ENCODE measurements at regions not wholly inside any gene's neighbourhood (a gene's known extent, or its start where the extent isn't known, plus 50 kb on each side); places are given as distances from the start of the nearest gene placed in this dataset.

DNA sequence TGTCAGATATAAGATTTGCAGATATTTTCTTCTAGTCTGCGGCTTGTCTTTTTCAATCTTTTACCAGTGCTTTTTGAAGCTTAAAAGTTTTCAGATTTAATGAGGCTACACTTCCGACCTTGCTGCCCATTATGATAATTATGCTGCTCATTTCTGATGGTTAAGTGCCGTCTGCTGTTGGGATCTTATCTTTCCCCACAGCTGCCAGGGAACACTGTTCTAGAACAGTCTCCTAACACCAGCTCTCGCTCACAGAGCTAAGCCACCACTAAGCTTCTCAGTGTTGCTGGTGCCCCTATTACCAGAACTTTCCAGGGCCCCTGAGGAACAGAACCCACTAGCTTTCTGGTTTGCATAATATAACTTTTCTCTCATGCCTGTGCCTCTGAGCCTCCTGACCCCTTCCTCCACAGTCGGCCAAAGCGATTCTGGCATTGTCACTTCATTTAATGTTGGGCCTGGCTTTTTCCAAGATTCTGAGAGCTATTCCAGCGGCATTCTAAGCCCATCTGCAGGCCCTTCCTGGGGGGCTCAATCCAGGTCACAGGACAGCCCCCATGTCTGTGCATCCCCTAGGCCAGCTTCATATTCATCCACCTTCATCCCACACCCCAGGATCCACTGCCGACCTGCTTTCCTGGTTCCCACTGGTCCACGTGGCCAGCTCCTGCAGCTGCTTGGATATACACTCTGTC lies 237.0 kb downstream of the PTPRU start:
- no peak for DNase-seq (ENCODE audit: low read depth in 4 of 4, low spot score in 1 of 4)

DNA sequence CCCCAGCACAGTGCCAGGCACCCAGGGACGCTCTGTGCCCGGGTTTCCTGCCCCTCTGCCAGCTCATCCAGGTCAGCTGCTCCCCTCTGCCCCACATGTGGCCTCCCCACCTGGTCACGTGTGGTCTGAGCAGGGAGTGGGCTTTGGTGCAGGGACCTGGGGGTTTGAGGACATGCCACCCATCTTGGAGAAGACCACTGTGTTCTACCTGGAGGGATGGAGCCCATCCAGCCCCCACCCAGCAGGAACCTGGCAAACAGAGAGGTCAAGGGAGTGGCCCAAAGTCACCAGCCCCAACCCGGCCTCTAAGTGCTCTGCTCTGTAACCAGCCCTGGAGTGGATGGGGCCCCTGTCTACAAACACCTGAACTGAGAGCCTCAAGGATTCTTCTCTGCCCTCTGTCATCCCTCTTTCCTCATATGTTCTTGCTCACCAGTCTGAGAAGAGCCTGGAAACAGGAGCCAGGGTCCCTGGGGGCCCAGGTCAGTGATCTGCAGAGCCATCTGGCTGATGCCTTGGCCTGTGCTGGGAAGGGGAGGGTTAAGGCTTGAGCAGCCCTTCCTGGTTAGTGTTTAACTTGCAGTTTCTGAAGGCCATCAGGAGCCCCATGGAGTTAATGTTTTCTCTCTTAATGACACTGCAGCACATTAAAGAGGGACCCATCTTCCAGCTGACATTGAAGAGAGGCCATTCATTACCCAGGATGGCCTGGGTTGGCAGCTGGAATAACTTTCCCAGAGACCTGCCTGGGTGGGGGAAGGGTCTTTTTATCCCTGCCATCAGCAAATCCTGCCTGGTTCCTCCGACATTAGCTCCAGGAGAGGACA lies 235.4 kb downstream of the PTPRU start:
- no peak for DNase-seq (ENCODE audit: low read depth in 4 of 4, low spot score in 1 of 4)

DNA sequence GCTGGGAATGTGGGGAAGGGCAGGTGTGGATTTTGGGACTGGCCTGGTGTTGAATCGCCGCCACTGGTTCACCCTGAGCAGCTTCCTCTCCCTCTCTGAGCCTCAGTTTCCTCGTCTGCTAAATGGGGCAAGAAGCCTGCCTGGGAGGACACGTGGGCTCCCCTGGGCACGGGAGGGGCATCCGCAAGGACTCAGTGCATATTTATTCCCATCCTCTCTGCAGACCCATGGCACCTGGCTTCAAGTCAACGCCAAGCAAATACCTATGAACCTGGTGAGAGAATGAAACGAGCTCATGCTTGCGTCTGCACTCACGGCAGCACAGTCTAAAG lies 234.4 kb downstream of the PTPRU start:
- DNase-seq (ENCODE audit: low read depth in 4 of 4, low spot score in 1 of 4): no peak

DNA sequence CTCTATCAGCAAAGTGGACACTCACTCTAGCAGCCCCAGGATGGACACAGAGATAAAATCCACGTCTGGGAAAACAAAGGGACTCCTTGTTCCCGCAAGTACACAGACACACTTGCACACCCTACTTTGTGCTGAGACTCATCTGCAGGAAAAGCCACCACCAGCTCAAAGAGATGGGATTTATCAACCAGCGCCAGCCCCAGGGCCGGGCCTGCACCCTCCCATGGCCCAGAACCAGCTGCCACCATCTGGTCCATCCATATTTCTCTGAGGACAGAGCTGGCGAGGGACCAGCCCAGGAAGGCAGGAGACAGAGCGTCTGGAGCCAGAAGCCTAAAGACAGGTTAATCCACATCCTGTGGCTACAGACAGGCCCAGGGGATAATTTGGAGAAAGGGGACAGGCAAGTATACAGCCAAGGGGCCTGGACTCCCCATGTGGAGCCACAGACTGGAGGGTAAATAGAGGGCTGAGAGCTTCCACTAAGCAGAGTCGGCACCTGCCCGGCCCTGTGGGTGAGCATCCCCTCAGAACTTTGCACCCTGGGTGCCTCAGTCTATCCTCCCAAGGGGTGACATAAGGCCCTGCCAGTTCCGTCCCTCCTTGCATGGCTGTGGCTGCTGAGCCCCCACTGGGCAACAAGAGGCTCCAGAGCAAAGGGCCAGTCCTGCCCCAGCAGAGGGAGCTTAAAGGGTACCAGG lies 233.9 kb downstream of the PTPRU start:
- no peak for DNase-seq (ENCODE audit: low read depth in 4 of 4, low spot score in 1 of 4)

DNA sequence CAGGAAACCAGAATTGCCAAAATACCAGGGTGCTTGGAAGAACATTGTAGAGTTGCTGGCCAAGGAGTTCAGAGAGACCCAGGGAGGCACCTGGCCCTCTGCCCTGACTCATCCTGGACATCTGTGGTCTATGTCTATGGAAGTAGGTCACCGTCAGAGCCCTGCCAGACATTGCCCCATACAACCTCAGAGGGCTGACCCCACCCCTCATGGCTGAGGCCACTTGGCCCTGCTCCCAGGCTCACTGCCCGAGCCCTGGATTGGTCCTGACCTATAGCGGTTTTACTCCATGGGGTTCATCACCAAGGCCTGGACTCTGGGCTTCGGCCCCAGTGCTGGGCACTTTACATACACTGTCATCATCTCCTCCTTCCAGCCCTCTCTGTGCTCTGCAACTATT lies 233.1 kb downstream of the PTPRU start:
- DNase-seq (ENCODE audit: low read depth in 4 of 4, low spot score in 1 of 4): no peak

DNA sequence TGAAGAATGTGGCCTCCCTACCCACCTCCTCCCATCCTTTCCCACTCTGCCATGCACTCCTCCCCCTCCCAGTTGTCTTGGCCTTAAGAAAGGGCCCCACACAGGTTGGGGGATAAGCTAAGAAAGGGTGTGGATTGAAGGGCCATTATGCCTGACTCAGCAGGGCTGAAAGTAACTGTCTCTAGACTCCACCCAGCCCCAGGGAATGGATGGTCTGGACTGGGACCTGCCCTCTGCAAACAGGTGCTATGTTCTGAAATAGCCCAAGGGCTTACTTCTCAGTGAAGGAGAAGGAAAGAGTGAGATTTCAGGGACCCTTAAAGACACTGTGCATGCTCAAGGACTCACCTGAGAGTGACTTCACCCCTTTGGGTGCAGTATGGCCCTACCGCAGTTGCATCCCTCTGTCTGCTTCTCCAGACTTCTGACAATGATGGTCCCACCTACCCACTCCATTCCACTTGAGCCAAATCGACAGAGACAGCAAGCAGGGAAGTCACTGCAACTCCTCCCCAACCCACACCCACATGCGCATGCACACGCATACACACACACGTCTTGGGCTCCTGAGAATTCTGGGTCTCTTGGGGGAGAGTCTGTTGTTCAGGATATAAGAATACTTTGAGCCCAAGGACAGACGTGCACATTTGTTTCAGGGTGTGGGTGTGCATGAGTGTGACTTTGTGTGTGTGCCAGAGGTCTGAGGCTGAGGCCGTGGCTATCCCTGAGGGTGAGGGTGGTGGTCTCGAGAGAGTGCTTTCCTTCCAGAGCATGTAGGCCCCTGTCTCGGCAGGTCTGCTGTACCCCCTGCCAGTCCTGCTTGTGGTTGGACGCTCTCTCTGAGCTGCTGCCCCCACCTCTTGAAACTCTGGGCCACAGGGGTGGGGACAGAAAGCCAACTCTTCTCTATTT lies 231.9 kb downstream of the PTPRU start:
- no peak for DNase-seq (ENCODE audit: low read depth in 4 of 4, low spot score in 1 of 4)

DNA sequence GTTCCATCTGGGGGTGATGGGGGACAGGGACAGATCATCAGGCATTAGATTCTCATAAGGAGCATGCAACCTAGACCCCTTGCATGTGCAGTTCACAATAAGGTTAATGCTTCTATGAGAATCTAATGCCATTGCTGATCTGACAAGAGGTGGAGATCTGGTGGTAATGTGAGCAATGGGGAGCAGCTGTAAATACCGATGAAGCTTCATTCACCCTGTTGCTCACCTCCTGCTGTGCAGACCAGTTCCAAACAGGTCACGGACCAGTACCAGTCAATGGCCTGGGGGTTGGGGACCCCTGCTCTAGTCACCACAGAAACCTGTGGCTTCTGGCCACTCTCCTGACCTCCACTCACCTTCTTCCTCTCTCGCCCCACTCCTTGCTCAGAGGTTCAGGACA lies 229.9 kb downstream of the PTPRU start:
- no peak for DNase-seq (ENCODE audit: low read depth in 4 of 4, low spot score in 1 of 4)

DNA sequence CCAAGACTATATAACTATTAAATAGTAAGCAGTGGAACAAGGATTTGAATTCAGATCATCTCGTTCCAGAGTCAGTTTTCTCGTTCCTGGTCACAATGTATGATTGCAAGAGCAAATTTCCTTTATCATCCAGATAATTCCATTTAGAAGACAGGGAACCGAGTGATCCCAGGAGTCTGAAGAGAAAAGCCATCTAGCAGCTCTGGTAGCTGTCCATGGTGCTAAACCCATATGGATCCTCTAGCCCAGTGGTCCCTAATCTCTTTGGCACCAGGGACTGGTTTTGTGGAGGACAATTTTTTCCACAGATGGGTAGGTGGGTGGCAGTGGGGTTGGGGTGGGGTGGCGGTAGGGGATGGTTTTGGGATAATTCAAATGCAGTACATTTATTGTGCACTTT lies 229.4 kb downstream of the PTPRU start:
- no peak for DNase-seq (ENCODE audit: low read depth in 4 of 4, low spot score in 1 of 4)

DNA sequence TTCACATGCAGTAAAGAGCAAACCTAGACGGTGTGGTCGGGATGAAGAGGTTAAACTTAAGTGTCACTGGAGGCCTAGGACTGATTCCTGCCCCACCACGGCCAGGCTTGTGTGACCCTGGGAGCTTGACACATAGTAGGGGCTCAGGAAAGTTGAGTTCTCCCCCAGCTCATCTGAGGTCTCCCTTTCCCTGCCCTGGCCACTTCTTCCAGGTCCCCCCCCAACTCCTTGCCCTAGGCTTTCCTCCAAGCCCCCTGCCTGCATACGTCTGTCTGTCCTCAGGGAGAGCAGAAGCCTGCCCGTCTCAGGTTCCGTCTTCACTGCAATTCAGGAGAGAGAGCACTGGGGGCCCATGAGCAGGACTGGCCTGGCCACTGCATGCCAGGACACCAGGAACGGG lies 225.8 kb downstream of the PTPRU start:
- no peak for DNase-seq (ENCODE audit: low read depth in 4 of 4, low spot score in 1 of 4)

DNA sequence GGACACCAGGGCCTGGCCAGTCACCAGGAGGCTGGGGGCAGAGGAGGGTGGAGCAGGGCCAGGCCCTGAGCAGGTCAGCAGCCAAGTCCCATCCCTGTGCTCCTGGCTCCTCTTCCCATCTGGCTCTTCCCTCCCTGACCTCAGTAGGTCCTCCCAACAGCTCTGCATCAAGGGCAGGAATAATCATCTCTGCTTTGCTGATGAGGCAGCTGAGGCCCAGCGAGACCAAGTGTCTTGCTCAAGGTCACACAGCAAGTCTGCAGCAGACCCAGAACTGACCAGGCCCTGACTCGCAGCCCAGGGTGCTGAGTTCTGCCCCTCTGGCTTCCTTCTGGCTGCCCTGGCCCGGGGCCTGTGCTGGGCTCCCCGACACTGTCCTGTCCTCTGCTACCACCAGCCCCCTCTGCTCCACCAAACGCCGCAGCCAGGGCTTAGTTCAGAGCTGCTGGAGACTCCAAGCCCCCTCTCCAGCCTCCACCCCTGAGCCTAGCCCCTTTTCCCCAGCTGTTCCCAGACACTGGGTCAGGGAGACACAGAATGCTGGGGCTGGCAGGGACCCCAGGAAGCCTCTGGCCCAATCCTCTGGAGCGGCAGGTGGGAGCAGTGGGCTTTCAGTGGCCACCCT lies 224.9 kb downstream of the PTPRU start:
- no peak for DNase-seq (ENCODE audit: low read depth in 4 of 4, low spot score in 1 of 4)

DNA sequence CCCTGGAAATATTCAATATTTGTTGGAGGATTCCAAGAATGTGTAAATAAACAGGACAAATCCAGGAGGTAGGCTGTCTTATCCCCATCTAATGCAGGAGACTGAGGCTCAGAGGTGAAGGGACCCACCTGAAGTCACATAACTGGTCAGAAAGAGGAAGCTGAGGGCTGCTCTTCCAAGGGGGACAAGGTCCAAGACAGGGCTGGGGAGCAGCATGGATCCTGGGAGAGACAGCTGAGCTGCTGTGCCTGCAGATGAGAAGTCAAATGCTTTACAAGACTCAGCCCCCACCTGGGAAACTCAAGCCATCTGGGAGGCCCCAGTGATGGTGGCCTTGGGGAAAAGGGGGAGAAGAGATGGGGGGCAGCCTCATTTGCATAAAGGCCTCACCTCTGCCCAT lies 224.4 kb downstream of the PTPRU start:
- DNase-seq (ENCODE audit: low read depth in 4 of 4, low spot score in 1 of 4): no peak

DNA sequence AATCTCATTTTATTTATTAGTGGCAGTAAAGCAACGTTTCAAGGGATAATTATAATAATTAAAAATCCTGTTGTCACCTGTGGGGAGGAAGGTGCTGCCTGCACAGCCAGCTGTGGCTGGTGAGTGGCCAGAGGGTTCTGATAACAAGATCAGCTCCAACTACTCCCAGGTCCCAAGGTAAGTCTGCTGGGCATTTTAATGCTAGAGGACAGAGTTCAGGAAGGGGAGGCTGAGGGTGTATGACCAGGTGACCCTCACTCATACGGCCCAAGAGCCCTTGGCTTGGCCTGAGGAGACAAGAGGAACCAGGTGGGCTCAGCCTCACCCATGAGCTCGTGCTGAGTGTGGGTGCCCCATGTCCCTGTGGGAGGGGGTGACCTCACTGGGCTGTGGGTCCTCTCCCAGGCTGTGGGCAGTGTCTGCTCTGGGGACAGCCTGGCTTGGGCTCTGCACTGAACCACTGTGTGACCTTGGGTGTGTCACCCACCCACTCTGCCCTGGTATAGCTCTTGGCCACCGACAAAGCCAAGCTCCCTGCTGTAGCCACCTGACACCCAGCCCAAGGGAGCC lies 223.8 kb downstream of the PTPRU start:
- DNase-seq (ENCODE audit: low read depth in 4 of 4, low spot score in 1 of 4): no peak

DNA sequence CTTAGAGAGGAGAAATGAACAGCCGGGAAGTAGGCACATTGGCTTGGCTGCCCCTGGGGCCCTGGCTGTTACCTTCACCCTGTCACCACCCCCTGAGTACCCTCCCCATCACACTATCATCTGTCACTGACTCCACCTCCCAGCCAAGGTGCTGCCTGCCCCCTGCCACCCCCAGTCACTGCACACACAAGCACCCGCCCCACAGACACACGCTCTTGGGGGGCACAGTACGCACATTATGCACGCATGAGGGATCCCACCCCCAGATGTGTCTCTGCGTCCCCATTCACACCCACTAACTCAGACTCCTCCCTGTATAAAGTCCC lies 223.3 kb downstream of the PTPRU start:
- no peak for DNase-seq (ENCODE audit: low read depth in 4 of 4, low spot score in 1 of 4)

DNA sequence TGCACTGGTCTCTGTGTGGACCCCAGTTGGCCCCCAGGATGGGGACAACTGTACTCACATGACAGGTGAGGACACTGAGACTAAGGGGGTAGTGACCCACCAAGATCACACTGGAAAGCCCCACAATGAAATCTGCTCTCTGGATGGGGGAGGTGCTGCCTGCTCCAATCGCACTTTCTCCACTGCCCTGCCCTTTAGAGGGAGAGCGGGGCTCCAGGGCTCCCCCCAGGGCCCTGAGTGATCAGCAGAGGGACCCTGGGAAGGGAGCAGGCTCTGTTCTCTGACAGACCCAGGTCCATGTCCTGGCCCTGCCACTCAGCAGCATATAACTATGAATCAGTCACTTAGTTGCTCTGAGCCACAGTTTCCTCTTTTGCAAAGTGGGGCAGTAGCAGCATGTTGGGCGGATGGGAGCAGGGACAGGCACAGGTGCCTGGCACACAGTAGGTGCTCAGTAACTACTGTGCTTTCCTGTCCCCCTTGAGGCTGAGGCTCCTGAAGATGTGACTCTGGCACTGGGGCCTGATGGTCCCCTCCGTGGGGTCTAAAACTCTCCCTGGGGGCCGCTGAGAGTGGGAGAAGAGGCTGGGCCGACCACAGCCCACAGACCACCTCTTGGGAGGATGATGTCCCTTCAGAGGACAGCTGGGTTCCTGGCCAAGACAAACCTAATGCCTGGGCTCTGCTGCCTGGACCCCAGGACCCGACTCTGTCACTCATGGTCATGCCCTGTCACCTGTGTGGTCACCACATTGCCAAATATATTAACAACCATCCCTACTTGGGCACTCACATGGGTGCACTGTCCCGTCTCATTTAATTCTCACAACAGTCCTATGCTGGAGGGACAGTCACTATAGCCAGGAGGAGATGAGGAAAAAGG lies 222.7 kb downstream of the PTPRU start:
- no peak for DNase-seq (ENCODE audit: low read depth in 4 of 4, low spot score in 1 of 4)

DNA sequence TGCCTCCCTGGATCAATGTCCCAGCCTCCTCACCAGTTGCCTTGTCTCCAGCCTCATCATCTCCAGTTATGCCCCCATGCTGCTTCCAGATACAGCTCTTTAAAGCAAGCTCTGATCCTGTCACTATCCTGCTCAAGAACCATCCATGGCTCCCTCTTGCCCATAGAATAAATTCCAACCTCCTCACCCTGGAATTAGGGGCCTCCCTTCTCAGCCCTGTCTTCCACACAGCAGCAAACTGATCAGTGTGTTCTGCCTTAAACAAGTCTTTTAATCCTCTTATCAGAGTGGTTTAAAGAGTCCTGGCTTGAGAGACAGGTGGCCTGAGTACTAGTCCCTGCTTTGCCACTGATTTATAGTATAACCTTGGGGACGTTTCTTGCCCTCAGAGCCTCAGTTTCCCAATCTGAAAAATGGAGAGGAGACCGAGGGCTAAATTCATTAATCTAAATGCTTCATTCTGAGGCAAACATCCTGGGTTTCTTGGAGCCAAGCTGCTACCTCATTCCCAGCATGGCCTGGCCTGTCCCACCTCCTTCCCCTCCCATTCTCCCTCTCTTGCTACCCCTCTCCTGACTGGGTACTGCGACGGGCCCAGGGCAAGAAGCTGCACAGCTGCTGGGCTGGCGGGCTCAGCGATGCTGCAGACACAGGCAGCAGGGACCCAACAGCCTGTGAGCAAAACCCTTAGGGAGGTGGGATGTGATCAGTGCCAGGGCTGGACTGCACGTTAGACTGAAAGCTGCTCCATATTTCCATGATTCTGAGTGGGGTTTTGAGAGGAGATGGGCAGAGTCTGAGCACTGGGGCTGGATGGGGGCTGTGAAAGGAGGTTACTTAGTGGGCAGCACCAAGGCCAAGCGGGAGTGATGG lies 221.4 kb downstream of the PTPRU start:
- DNase-seq (ENCODE audit: low read depth in 4 of 4, low spot score in 1 of 4): no peak

DNA sequence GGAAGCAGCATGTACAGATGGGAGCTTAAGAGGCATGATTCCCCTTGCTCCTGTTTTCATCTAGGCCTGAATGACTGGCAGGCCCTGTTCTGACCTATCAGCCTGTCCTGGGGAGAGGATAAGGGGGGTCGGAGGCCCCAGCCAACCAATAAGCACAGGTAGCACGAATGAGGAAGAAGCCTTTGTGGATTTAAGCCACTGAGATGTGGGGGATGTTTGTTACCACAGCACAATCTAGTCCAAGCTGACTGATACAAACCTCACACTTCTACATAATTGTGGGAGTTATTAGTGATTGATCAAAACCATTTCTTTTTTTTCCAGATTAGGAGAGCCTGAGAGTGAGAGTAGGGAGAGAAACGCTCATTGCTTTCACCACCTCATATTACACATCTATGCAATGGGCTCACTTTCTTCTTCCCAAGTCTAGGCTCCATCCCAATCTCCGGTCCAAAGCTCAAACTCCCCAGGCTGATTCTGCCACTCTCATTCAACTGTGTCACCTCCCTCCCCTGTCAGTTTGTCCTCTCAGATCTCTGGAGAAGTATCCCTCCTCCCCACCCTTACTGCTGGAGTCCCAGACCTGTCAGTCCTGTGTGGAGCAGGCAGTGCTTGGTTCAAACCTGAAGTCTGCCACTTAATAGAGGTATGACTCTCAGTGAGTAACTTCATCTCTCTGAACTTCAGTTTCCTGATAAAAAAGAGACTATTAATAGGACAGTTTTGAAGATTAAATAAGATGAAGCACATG lies 220.5 kb downstream of the PTPRU start:
- DNase-seq (ENCODE audit: low read depth in 4 of 4, low spot score in 1 of 4): no peak

DNA sequence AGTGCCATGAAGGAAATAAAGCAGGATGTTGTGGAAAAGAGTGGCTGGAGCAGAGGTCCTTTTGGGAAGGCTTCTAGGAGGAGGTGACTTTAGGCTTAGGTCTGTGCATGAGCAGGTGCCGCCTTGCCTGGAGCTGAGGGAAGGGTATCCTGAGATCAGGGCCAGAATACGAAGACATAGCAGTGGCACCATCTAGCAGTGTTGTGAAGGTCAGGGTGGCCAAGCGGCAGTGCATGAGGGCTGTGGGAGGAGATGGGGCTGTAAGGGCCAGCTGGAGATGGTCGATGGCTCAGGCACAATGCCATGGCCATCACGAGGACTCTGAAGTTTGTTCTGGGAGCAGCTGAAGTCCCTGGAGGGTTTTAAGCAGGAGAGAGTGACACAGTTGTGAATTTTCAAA lies 219.5 kb downstream of the PTPRU start:
- DNase-seq (ENCODE audit: low read depth in 4 of 4, low spot score in 1 of 4): no peak

All from stimulated activated CD4-positive, alpha-beta T cell treated with anti-CD3 and anti-CD28 coated beads, Interleukin-1b, Interleukin-23, amount 100 ng/mL, for 24 hours (primary cell).